GM21390 (cell line): ENCODE measurements at regions not wholly inside any gene's neighbourhood (a gene's known extent, or its start where the extent isn't known, plus 50 kb on each side); places are given as distances from the start of the nearest gene placed in this dataset.

Source experiments
- ATAC-seq: cut with Tn5 transposase; IDR thresholded peaks from one replicate; pipeline ENCODE4 v1.9.1; 2021; ENCODE audit not compliant: unreplicated experiment

- ATAC-seq, result peak; percentile 91
Observed at GRCh38 chr3:39000008-39000450, 51.7 kb downstream of the SCN11A start.

DNA sequence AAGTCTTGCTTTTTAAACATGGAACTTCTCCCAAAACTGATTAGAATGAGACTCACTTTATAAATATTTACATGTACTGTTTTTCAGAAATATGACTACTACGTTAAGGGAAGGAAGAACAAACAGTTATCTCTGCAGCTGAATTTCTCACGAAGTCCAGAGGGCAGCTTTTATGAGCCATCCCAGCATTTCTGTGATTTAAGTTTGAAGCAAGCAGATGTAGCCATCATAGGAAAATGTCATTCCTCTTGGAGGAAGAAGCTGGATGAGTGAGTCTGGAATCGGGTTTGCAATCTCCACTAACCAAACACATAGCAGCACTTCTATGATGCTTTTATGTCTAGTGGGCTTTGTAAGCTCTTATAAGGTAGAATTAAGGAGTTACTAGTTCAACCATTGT, 53.7 kb downstream of the SCN11A start:
- ATAC-seq, result no peak

DNA sequence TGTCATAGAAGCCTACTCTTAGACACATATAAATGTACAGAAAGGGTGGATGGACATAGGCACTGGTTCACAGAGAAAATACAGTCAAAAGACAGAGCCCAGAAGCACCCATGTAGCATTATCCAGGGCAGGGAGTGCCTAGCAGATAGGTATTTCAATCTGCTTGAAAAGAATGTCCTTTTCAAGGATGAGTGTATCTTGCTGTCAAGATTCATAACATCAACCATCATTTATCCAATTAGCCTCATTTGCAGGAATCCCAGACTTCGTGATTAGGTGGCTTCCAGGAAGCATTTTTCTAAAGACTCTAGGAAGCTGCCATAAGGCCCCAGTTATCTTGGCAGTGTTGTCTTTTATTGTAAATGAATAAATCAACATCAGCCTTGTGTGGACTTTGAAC, 55.6 kb downstream of the SCN11A start:
- ATAC-seq, result no peak

- no peak for ATAC-seq
Observed at GRCh38 chr3:38994251-38994650, 57.5 kb downstream of the SCN11A start.

- no peak for ATAC-seq
Observed at GRCh38 chr3:38992117-38992760, 59.5 kb downstream of the SCN11A start.

- ATAC-seq, result no peak
Observed at GRCh38 chr3:38990621-38991020, 61.1 kb downstream of the SCN11A start.

DNA sequence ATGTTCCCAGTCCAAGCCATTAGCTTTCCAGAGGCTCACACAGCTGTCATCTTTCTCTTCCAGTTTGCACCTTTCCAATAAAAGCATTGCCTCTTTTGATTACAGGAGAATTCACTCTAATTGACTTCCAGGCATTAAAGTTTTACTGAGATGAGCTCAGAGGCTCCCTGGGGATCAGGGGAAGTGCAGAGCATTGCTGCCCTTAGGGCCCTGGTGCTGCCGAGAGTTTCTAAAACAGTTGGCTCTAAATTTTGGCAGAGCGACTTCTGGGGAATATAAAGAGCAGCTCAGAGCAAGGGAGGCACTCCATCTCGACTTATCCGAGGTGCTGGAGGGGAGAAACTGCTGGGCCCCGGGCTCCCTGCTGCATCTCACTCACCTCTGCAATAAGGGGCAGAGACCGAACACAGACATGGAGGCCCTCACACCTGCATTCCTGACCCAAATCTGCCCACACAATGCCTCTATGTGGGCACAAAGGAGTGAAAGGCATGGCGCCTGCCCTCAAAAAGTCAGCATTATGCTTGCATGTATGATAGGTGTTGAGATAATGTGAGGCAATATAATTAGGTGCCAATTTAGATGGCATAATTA, 61.7 kb downstream of the SCN11A start:
- no peak for ATAC-seq

- no peak for ATAC-seq
Observed at GRCh38 chr3:38988955-38989354, 62.8 kb downstream of the SCN11A start.

DNA sequence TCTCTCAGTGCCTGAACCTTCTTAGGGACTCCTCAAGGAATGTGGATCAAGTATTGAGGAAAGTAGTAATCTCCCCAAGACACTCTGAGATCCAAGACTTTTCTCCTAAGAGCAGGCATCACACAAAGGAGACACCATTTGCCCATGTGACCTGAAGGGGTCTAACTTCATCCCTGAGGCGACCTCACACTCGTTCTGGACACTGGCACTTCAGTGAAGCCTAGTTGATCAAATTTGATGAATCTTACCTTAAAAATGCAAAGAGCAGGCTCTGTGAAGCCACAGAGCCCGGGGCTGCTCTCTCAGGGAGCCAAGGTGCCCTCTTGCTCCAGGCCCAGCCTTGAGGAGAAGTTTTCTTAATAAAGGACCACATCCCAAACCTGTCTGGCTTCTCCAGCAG, 64.3 kb downstream of the SCN11A start:
- ATAC-seq, result no peak

- no peak for ATAC-seq
Observed at GRCh38 chr3:38986901-38987300, 64.8 kb downstream of the SCN11A start.

DNA sequence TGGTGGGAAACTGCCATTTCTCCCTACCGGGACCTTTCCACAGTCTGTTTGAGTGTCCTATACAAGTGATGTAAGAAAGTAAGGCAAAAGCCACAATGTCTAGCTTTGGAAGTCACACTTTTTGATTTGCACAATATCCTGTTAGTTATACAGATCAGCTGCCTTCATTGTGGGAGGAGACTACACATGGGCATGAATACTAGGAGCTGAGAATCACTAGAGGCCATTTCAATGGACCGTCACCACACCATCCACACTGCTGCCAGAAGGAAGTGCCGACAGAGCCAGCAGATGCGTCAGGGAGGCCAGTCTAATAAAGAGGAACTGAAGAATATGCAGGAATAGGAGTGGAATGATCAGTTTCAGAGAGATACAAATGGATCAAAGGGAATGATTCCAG, 65.8 kb downstream of the SCN11A start:
- no peak for ATAC-seq

GRCh38 chr3:38985581-38985980, 66.2 kb downstream of the SCN11A start:
- ATAC-seq, result no peak

- no peak for ATAC-seq
Observed at GRCh38 chr3:38984731-38985130, 67.0 kb downstream of the SCN11A start.

DNA sequence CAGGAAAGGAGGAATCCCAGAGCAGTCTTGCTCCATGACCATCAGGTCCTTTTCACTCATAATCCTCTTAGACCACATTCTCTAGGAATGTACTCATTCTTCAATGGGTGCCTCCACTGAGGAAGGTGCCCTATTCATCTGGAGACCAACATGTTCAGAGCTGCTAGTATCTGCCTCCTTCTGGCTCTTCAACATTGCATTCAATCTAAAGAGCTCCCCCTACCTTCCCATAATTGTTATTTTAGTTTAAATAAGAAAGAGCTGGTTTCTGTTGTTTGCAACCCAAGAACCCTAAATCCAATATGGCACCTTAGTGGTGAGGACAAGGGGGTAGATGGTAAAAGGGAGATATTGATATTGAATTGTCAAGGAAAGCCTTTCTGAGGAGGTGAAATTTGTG, 67.6 kb downstream of the SCN11A start:
- no peak for ATAC-seq

DNA sequence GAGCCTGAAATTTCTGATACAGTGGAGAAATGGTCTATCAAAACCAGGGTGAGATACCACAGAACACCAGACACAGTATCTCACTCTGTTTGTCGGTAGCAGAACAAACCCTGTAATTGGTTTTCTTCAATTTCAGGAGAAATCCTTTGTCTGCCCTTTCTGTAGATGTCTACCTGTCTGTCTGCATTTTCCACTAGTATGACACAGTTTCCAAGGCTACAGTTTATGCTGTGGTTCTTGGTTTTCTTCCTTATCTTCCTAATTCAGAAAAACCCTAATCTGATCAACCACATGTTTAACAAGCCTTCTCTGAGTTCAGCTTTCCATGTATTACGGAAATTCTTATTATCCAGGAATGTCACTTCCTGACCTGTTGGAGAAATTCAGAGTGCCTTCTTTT, 70.8 kb downstream of the SCN11A start:
- ATAC-seq, result no peak

DNA sequence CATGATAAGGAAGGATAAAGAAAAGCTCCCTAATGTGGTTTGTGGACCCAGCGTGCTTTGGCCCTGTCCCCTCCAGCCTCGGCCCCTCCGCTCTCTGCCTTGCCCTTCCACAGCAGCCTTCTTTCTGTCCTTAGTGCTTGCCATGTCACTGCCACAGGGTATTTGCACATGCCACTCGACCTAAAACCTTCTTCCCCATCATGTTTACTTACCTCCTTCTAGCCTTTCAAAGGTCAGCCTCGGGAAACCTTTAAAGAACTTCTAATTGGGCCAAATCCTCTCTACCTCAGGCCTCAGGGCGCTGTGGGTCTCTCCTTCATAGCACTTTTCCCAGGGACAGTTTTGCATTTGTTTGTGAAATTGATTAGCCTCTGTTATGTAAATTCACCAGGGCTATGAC, 73.0 kb downstream of the SCN11A start:
- no peak for ATAC-seq

GRCh38 chr3:38970851-38971638, 80.7 kb downstream of the SCN11A start:
- no peak for ATAC-seq

GRCh38 chr3:38969317-38970235, 82.2 kb downstream of the SCN11A start:
- ATAC-seq, result no peak

DNA sequence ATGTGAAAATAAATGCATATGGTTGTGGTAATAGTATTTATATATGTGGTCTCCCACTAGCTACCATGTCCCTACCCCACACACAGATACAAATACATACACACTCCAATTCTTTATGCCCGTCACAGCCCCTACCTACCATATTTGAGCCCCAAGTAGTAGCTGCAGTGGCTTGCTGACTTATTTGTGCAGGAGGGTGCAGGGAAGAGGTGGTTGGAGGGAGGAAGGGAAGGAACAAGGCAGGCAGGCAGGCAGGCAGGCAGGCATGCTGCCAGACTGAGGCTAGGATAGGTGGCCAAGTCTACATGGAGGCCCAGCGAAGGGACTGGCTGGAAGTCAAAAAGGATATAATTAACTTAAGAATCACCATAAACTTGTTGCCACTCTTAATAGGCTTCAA, 82.9 kb downstream of the SCN11A start:
- ATAC-seq, result no peak

GRCh38 chr3:38968403-38968802, 83.3 kb downstream of the SCN11A start:
- ATAC-seq, result no peak

DNA sequence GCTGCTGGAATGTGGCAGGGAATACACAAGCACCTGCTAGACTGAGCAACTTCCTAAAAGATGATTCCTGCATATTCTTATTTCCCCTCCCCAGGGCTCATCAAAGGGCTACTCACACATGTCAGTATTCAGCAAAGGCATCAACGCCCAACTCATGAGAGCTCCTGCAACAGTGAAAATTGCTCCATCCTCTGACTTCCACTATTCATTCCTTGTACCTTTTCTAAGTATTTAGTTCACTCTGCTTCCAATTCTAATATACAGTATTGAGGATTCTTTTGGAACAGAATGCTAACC, 84.1 kb downstream of the SCN11A start:
- no peak for ATAC-seq
